ENCODE measurements at regions not wholly inside any gene's neighbourhood (a gene's known extent, or its start where the extent isn't known, plus 50 kb on each side); places are given as distances from the start of the nearest gene placed in this dataset.
A peak's percentile ranks its signal among the peaks of the same experiment; 100 is the strongest.

DNA sequence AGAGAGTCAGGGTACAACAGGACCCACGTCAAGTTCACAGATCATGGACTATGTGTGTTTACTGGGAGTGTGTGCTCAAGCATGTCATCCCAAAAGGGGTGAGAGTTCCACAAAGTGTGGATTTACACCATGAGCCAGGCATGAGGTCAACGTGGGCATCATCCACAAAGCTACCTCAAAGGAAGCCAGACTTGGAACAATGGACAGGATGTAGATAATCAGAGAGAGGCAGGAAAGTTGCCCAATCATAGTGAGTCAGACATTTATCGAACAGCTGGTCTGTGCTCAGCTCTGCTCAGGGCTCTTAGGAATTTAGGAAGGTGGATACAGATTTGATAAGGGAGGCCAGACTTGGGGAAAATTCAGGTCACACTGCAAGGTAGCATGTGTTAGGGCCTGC, 317.2 kb upstream of the CDYL start (continued):
- TF ChIP-seq HMG20B (CRISPR knock-in tag; IDR thresholded peaks at IDR 0.05): no peak
- peak; percentile 55 for TF ChIP-seq TEAD4 (IDR thresholded peaks at IDR 0.05; ENCODE audit: low read length)
- no peak for TF ChIP-seq TEAD4 (CRISPR knock-in tag; IDR thresholded peaks at IDR 0.05; ENCODE audit: borderline replicate concordance)
- TF ChIP-seq NFE2L1 (tag; IDR thresholded peaks at IDR 0.05; ENCODE audit: borderline replicate concordance, low read depth): 0 out of 2 replicates have a peak, but pooled peaks have one; percentile 4
- 0 out of 2 replicates have a peak, but pooled peaks have one; percentile 13 for TF ChIP-seq TAL1 (IDR thresholded peaks at IDR 0.05)
- TF ChIP-seq, protein P1, sequence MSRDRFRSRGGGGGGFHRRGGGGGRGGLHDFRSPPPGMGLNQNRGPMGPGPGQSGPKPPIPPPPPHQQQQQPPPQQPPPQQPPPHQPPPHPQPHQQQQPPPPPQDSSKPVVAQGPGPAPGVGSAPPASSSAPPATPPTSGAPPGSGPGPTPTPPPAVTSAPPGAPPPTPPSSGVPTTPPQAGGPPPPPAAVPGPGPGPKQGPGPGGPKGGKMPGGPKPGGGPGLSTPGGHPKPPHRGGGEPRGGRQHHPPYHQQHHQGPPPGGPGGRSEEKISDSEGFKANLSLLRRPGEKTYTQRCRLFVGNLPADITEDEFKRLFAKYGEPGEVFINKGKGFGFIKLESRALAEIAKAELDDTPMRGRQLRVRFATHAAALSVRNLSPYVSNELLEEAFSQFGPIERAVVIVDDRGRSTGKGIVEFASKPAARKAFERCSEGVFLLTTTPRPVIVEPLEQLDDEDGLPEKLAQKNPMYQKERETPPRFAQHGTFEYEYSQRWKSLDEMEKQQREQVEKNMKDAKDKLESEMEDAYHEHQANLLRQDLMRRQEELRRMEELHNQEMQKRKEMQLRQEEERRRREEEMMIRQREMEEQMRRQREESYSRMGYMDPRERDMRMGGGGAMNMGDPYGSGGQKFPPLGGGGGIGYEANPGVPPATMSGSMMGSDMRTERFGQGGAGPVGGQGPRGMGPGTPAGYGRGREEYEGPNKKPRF (IDR thresholded peaks at IDR 0.05; ENCODE audit: low read depth, low read length): no peak
- TF ChIP-seq, protein P2, sequence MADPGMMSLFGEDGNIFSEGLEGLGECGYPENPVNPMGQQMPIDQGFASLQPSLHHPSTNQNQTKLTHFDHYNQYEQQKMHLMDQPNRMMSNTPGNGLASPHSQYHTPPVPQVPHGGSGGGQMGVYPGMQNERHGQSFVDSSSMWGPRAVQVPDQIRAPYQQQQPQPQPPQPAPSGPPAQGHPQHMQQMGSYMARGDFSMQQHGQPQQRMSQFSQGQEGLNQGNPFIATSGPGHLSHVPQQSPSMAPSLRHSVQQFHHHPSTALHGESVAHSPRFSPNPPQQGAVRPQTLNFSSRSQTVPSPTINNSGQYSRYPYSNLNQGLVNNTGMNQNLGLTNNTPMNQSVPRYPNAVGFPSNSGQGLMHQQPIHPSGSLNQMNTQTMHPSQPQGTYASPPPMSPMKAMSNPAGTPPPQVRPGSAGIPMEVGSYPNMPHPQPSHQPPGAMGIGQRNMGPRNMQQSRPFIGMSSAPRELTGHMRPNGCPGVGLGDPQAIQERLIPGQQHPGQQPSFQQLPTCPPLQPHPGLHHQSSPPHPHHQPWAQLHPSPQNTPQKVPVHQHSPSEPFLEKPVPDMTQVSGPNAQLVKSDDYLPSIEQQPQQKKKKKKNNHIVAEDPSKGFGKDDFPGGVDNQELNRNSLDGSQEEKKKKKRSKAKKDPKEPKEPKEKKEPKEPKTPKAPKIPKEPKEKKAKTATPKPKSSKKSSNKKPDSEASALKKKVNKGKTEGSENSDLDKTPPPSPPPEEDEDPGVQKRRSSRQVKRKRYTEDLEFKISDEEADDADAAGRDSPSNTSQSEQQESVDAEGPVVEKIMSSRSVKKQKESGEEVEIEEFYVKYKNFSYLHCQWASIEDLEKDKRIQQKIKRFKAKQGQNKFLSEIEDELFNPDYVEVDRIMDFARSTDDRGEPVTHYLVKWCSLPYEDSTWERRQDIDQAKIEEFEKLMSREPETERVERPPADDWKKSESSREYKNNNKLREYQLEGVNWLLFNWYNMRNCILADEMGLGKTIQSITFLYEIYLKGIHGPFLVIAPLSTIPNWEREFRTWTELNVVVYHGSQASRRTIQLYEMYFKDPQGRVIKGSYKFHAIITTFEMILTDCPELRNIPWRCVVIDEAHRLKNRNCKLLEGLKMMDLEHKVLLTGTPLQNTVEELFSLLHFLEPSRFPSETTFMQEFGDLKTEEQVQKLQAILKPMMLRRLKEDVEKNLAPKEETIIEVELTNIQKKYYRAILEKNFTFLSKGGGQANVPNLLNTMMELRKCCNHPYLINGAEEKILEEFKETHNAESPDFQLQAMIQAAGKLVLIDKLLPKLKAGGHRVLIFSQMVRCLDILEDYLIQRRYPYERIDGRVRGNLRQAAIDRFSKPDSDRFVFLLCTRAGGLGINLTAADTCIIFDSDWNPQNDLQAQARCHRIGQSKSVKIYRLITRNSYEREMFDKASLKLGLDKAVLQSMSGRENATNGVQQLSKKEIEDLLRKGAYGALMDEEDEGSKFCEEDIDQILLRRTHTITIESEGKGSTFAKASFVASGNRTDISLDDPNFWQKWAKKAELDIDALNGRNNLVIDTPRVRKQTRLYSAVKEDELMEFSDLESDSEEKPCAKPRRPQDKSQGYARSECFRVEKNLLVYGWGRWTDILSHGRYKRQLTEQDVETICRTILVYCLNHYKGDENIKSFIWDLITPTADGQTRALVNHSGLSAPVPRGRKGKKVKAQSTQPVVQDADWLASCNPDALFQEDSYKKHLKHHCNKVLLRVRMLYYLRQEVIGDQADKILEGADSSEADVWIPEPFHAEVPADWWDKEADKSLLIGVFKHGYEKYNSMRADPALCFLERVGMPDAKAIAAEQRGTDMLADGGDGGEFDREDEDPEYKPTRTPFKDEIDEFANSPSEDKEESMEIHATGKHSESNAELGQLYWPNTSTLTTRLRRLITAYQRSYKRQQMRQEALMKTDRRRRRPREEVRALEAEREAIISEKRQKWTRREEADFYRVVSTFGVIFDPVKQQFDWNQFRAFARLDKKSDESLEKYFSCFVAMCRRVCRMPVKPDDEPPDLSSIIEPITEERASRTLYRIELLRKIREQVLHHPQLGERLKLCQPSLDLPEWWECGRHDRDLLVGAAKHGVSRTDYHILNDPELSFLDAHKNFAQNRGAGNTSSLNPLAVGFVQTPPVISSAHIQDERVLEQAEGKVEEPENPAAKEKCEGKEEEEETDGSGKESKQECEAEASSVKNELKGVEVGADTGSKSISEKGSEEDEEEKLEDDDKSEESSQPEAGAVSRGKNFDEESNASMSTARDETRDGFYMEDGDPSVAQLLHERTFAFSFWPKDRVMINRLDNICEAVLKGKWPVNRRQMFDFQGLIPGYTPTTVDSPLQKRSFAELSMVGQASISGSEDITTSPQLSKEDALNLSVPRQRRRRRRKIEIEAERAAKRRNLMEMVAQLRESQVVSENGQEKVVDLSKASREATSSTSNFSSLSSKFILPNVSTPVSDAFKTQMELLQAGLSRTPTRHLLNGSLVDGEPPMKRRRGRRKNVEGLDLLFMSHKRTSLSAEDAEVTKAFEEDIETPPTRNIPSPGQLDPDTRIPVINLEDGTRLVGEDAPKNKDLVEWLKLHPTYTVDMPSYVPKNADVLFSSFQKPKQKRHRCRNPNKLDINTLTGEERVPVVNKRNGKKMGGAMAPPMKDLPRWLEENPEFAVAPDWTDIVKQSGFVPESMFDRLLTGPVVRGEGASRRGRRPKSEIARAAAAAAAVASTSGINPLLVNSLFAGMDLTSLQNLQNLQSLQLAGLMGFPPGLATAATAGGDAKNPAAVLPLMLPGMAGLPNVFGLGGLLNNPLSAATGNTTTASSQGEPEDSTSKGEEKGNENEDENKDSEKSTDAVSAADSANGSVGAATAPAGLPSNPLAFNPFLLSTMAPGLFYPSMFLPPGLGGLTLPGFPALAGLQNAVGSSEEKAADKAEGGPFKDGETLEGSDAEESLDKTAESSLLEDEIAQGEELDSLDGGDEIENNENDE (IDR thresholded peaks at IDR 0.05; ENCODE audit: low read depth, low read length): no peak
- TF ChIP-seq KAT7 (CRISPR knock-in tag; IDR thresholded peaks at IDR 0.05; ENCODE audit: borderline replicate concordance): no peak
- TF ChIP-seq TCF3 (CRISPR knock-in tag; IDR thresholded peaks at IDR 0.05): peak; percentile 59; the same call in 1 of the 2 replicates
- peak; percentile 71; the same call in 1 of the 2 replicates for TF ChIP-seq EP300 (IDR thresholded peaks at IDR 0.05; ENCODE audit: low read length)
- peak; percentile 82 for TF ChIP-seq ARID1B (IDR thresholded peaks at IDR 0.05)
- no peak for TF ChIP-seq NFRKB (IDR thresholded peaks at IDR 0.05; ENCODE audit: low read depth)
- no peak for TF ChIP-seq CBX3 (IDR thresholded peaks at IDR 0.05; ENCODE audit: borderline replicate concordance in 1 of 2, low read length in 2 of 2)
- TF ChIP-seq, protein P3, sequence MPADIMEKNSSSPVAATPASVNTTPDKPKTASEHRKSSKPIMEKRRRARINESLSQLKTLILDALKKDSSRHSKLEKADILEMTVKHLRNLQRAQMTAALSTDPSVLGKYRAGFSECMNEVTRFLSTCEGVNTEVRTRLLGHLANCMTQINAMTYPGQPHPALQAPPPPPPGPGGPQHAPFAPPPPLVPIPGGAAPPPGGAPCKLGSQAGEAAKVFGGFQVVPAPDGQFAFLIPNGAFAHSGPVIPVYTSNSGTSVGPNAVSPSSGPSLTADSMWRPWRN (IDR thresholded peaks at IDR 0.05; ENCODE audit: low read depth): no peak
- peak; percentile 26 for TF ChIP-seq TAF9B (IDR thresholded peaks at IDR 0.05; ENCODE audit: partially characterized antibody)
- peak; percentile 93 for TF ChIP-seq CEBPB (tag; IDR thresholded peaks at IDR 0.05)

Measured in K562 (cell line).